Caco-2 (cell line): ENCODE measurements at regions not wholly inside any gene's neighbourhood (a gene's known extent, or its start where the extent isn't known, plus 50 kb on each side); places are given as distances from the start of the nearest gene placed in this dataset.

Experiments used
- BruUV-seq: library from RNA; stranded (reverse); fragments of 400-500 nt; replicated peaks from 2 replicates; lab custom pipeline; 2021; lab: Mats Ljungman, UMichigan
- CTCF ChIA-PET: fragments of 300-600 bp; sonication (Branson Sonifier 250); formaldehyde crosslinking; loops from one replicate; lab custom pipeline; 2022; ENCODE audit warnings: antibody characterized with exemption; lab: Charles Lee
- POLR2A ChIA-PET: fragments of 300-600 bp; sonication (Branson Sonifier 250); formaldehyde crosslinking; loops from one replicate; lab custom pipeline; 2022; ENCODE audit warnings: antibody characterized with exemption; lab: Charles Lee
- DNase-seq, 2 experiments: peaks; one replicate each; pipeline versions ENCODE4 v3.0.0 to v3.0.0-alpha.2; 2020 to 2022
- H3K27me3 ChIP-seq: replicated peaks from 2 replicates; pipeline ENCODE4 v1.6.0; 2011; ENCODE audit warnings: low read length; ENCODE audit not compliant: control insufficient read depth, insufficient read depth
- H3K36me3 ChIP-seq: 2 replicates; pipeline ENCODE4 v1.5.1; 2011; ENCODE audit warnings: low read length; ENCODE audit not compliant: control insufficient read depth, insufficient read depth
- H3K4me1 ChIP-seq: fragments of 250-450 bp; sonication (Bioruptor Pico); 2 replicates; pipeline ENCODE4 v1.5.1; 2020; ENCODE audit warnings: mild to moderate bottlenecking
- H3K4me3 ChIP-seq: 2 replicates; pipeline ENCODE4 v1.5.1; 2011; ENCODE audit warnings: low read depth, mild to moderate bottlenecking, control low read depth, low read length
- H3K9me3 ChIP-seq: fragments of 250-450 bp; sonication (Bioruptor Pico); 2 replicates; pipeline ENCODE4 v1.5.1; 2020; ENCODE audit warnings: mild to moderate bottlenecking, moderate library complexity
- H3K27ac Mint-ChIP-seq: one replicate; pipeline ENCODE4 v1.8.0; 2022; ENCODE audit warnings: mixed read lengths; ENCODE audit not compliant: unreplicated experiment
- H3K27me3 Mint-ChIP-seq: one replicate; pipeline ENCODE4 v1.8.0; 2022; ENCODE audit warnings: mixed read lengths; ENCODE audit not compliant: insufficient read depth, unreplicated experiment
- H3K36me3 Mint-ChIP-seq: one replicate; pipeline ENCODE4 v1.8.0; 2022; ENCODE audit warnings: mild to moderate bottlenecking, mixed read lengths; ENCODE audit not compliant: insufficient read depth, unreplicated experiment
- H3K4me1 Mint-ChIP-seq: one replicate; pipeline ENCODE4 v1.8.0; 2022; ENCODE audit warnings: low read depth, mixed read lengths; ENCODE audit not compliant: unreplicated experiment
- H3K4me3 Mint-ChIP-seq: one replicate; pipeline ENCODE4 v1.8.0; 2022; ENCODE audit warnings: mild to moderate bottlenecking, moderate library complexity, mixed read lengths; ENCODE audit not compliant: unreplicated experiment
- H3K9me3 Mint-ChIP-seq: one replicate; pipeline ENCODE4 v1.8.0; 2022; ENCODE audit warnings: mixed read lengths; ENCODE audit not compliant: unreplicated experiment
- CTCF ChIP-seq, 2 experiments: fragments of 200-600 bp in 1 of 2; IDR thresholded peaks; 1 replicate in 1 of 2; 2 replicates in 1 of 2; pipeline versions ENCODE4 v1.5.1 to v1.8.0; 2011 to 2022; ENCODE audit warnings: antibody characterized with exemption in 1 of 2, control low read depth in 1 of 2, inconsistent platforms in 1 of 2, low read depth in 1 of 2, low read length in 1 of 2, mild to moderate bottlenecking in 1 of 2, moderate library complexity in 1 of 2; ENCODE audit not compliant: insufficient read depth in 1 of 2, severe bottlenecking in 1 of 2, unreplicated experiment in 1 of 2
- intact Hi-C: fragments of 100-400 bp; cut with micrococcal nuclease; formaldehyde crosslinking; loops from one replicate; pipeline ENCODE4 v1.10.0; 2022; ENCODE audit not compliant: unreplicated experiment

- Histone ChIP-seq H3K4me3 (no peak overlapping the region), H3K9me3 (no peaks in the 10 kb centered on the region), H3K4me1 (no peaks in the 10 kb centered on the region), H3K27me3 (no peaks in the 10 kb centered on the region), H3K36me3 (no peaks in the 10 kb centered on the region)
- H3K9me3 Mint-ChIP-seq: no peaks in the 10 kb centered on the region
- POLR2A ChIA-PET: no interaction called here
- no peaks in the 10 kb centered on the region for H3K4me1 Mint-ChIP-seq
- BruUV-seq: no TSS peak
- H3K36me3 Mint-ChIP-seq: no peaks in the 10 kb centered on the region
- CTCF ChIA-PET: no interaction called here
- no peaks in the 10 kb centered on the region for H3K27me3 Mint-ChIP-seq
- no peak for DNase-seq
- H3K4me3 Mint-ChIP-seq: no peak overlapping the region
- intact Hi-C loops: loop anchor here (10.0 kb wide), 1 partner anchor 178 kb away; no protein-coding TSS in a partner anchor
- H3K27ac Mint-ChIP-seq: no peak overlapping the region
- no peak for TF ChIP-seq CTCF (IDR thresholded peaks at IDR 0.05; ENCODE audit: insufficient read depth in 1 of 2, low read depth in 1 of 2, low read length in 1 of 2, severe bottlenecking in 1 of 2, unreplicated experiment in 1 of 2)
Measured at GRCh38 chr2:220166616-220167015, 539.2 kb downstream of the SLC4A3 start.

- H3K9me3 Mint-ChIP-seq: no peaks in the 10 kb centered on the region
- CTCF ChIA-PET: no interaction called here
- POLR2A ChIA-PET: no interaction called here
Measured at GRCh38 chr2:220167956-220168355, 540.5 kb downstream of the SLC4A3 start.

GRCh38 chr2:220168891-220169546 lies 541.6 kb downstream of the SLC4A3 start:
- Mint-ChIP-seq H3K27me3 (no peaks in the 10 kb centered on the region), H3K4me3 (no peak overlapping the region), H3K9me3 (no peaks in the 10 kb centered on the region), H3K4me1 (no peaks in the 10 kb centered on the region), H3K27ac (no peak overlapping the region), H3K36me3 (no peaks in the 10 kb centered on the region)
- no peaks in the 10 kb centered on the region for H3K36me3 ChIP-seq
- intact Hi-C loops: loop anchor here (10.0 kb wide), 1 partner anchor 176 kb away; no protein-coding TSS in a partner anchor
- no peaks in the 10 kb centered on the region for H3K27me3 ChIP-seq
- ChIA-PET CTCF (no interaction called here), POLR2A (no interaction called here)
- no peaks in the 10 kb centered on the region for H3K4me1 ChIP-seq
- H3K4me3 ChIP-seq: no peak overlapping the region
- H3K9me3 ChIP-seq: no peaks in the 10 kb centered on the region
- no peak for TF ChIP-seq CTCF (IDR thresholded peaks at IDR 0.05; ENCODE audit: insufficient read depth in 1 of 2, low read depth in 1 of 2, low read length in 1 of 2, severe bottlenecking in 1 of 2, unreplicated experiment in 1 of 2)
- DNase-seq: no peak
- BruUV-seq: no TSS peak

More at GRCh38 chr2:220167956-220168355, 540.5 kb downstream of the SLC4A3 start:
- Mint-ChIP-seq H3K4me1 (no peaks in the 10 kb centered on the region), H3K36me3 (no peaks in the 10 kb centered on the region), H3K4me3 (no peak overlapping the region), H3K27ac (no peak overlapping the region), H3K27me3 (no peaks in the 10 kb centered on the region)
- no peaks in the 10 kb centered on the region for H3K9me3 ChIP-seq
- TF ChIP-seq CTCF (IDR thresholded peaks at IDR 0.05; ENCODE audit: insufficient read depth in 1 of 2, low read depth in 1 of 2, low read length in 1 of 2, severe bottlenecking in 1 of 2, unreplicated experiment in 1 of 2): no peak
- DNase-seq: no peak
- H3K27me3 ChIP-seq: no peaks in the 10 kb centered on the region
- no peaks in the 10 kb centered on the region for H3K4me1 ChIP-seq
- no peak overlapping the region for H3K4me3 ChIP-seq
- BruUV-seq: no TSS peak
- intact Hi-C loops: loop anchor here (10.0 kb wide), 1 partner anchor 177 kb away; no protein-coding TSS in a partner anchor
- H3K36me3 ChIP-seq: no peaks in the 10 kb centered on the region
